Panc1 (cell line): ENCODE measurements at regions not wholly inside any gene's neighbourhood (a gene's known extent, or its start where the extent isn't known, plus 50 kb on each side); places are given as distances from the start of the nearest gene placed in this dataset.

Source experiments
- POLR2AphosphoS5 ChIP-seq: IDR thresholded peaks from 2 replicates; pipeline ENCODE4 v1.6.1; 2012; ENCODE audit warnings: mild to moderate bottlenecking, low read depth, low read length, moderate library complexity
- TF ChIP-seq, protein P1 (sequence below): fragments of 450-650 bp; IDR thresholded peaks from 2 replicates; pipeline ENCODE4 v1.5.1; 2017; ENCODE audit warnings: mild to moderate bottlenecking
- TF ChIP-seq, protein P2 (sequence below), 2 experiments: IDR thresholded peaks; 2 replicates each; pipeline ENCODE4 v1.6.1; 2011 to 2012; ENCODE audit warnings: low read depth in 2 of 2, control low read depth in 1 of 2, low read length in 1 of 2, mild to moderate bottlenecking in 1 of 2, moderate library complexity in 1 of 2; ENCODE audit not compliant: insufficient read depth in 1 of 2

DNA sequence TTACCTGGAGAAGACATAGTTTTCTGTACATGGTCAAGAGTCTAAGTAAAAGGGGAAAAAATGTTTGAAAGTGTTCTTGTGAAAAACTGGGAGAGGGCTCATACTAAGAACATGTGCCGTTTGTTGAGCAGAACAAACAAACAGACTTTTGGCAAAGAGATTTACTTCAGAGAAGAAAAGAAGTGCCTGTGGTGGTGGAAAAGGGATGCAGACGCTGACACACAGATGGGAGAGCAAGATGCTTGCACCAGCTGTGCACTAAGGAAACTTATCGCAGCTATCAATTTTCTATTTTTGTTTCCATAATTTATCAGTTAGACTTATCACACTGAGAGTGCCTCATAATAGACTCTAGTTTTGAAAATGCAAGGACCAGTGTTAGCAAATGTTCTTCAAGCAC, 259.6 kb upstream of the PDZRN3 start:
- TF ChIP-seq, protein P1, sequence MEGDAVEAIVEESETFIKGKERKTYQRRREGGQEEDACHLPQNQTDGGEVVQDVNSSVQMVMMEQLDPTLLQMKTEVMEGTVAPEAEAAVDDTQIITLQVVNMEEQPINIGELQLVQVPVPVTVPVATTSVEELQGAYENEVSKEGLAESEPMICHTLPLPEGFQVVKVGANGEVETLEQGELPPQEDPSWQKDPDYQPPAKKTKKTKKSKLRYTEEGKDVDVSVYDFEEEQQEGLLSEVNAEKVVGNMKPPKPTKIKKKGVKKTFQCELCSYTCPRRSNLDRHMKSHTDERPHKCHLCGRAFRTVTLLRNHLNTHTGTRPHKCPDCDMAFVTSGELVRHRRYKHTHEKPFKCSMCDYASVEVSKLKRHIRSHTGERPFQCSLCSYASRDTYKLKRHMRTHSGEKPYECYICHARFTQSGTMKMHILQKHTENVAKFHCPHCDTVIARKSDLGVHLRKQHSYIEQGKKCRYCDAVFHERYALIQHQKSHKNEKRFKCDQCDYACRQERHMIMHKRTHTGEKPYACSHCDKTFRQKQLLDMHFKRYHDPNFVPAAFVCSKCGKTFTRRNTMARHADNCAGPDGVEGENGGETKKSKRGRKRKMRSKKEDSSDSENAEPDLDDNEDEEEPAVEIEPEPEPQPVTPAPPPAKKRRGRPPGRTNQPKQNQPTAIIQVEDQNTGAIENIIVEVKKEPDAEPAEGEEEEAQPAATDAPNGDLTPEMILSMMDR = no peak
- TF ChIP-seq POLR2AphosphoS5 = no peak
- TF ChIP-seq, protein P2, sequence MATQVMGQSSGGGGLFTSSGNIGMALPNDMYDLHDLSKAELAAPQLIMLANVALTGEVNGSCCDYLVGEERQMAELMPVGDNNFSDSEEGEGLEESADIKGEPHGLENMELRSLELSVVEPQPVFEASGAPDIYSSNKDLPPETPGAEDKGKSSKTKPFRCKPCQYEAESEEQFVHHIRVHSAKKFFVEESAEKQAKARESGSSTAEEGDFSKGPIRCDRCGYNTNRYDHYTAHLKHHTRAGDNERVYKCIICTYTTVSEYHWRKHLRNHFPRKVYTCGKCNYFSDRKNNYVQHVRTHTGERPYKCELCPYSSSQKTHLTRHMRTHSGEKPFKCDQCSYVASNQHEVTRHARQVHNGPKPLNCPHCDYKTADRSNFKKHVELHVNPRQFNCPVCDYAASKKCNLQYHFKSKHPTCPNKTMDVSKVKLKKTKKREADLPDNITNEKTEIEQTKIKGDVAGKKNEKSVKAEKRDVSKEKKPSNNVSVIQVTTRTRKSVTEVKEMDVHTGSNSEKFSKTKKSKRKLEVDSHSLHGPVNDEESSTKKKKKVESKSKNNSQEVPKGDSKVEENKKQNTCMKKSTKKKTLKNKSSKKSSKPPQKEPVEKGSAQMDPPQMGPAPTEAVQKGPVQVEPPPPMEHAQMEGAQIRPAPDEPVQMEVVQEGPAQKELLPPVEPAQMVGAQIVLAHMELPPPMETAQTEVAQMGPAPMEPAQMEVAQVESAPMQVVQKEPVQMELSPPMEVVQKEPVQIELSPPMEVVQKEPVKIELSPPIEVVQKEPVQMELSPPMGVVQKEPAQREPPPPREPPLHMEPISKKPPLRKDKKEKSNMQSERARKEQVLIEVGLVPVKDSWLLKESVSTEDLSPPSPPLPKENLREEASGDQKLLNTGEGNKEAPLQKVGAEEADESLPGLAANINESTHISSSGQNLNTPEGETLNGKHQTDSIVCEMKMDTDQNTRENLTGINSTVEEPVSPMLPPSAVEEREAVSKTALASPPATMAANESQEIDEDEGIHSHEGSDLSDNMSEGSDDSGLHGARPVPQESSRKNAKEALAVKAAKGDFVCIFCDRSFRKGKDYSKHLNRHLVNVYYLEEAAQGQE (IDR thresholded peaks at IDR 0.05; ENCODE audit: insufficient read depth in 1 of 2, low read depth in 2 of 2, low read length in 1 of 2) = no peak
